B cell (primary cell): ENCODE measurements at regions not wholly inside any gene's neighbourhood (a gene's known extent, or its start where the extent isn't known, plus 50 kb on each side); places are given as distances from the start of the nearest gene placed in this dataset.

Experiments used
- ATAC-seq: fragments of 200-7000 bp; cut with Tn5 transposase; one replicate; pipeline ENCODE4 v1.10.0; 2021; ENCODE audit warnings: low read depth, mild to moderate bottlenecking, moderate number of reproducible peaks, moderate library complexity
- CTCF ChIA-PET: fragments of 350-600 bp; sonication (Branson Sonifier 250); formaldehyde crosslinking; loops from one replicate; lab custom pipeline; 2021; ENCODE audit warnings: antibody characterized with exemption, inconsistent platforms; lab: Charles Lee
- POLR2A ChIA-PET: fragments of 350-600 bp; sonication (Branson Sonifier 250); formaldehyde crosslinking; loops from one replicate; lab custom pipeline; 2021; ENCODE audit warnings: antibody characterized with exemption; lab: Charles Lee
- DNase-seq: peaks from one replicate; pipeline ENCODE4 v3.0.0; 2013
- H2AFZ ChIP-seq: 2 replicates; pipeline ENCODE4 v1.6.1; 2012; ENCODE audit warnings: mild to moderate bottlenecking, low read depth, low read length; ENCODE audit not compliant: insufficient read depth, poor library complexity, severe bottlenecking
- H3K27ac ChIP-seq, 2 donors: 1 replicate in 1 of 2; 2 replicates in 1 of 2; pipeline ENCODE4 v1.5.1; 2012 to 2013; ENCODE audit warnings: low read length in 2 of 2, mild to moderate bottlenecking in 2 of 2, moderate library complexity in 1 of 2
- H3K27me3 ChIP-seq, 4 experiments: fragments of 200-600 bp in 1 of 4; sonication (generic) in 1 of 4; replicated peaks in 1 of 4; 1 replicate in 2 of 4; 2 replicates in 2 of 4; pipeline versions ENCODE4 v1.6.1 to v1.7.0; 2013 to 2016; ENCODE audit warnings: low read length in 3 of 4, mild to moderate bottlenecking in 2 of 4, mixed read lengths in 1 of 4, moderate library complexity in 1 of 4; ENCODE audit not compliant: insufficient read depth in 4 of 4, control insufficient read depth in 3 of 4; ENCODE audit errors: control extremely low read depth in 1 of 4
- H3K36me3 ChIP-seq, 2 experiments: replicated peaks in 1 of 2; 1 replicate in 1 of 2; 2 replicates in 1 of 2; pipeline versions ENCODE4 v1.6.1 to v1.7.1; 2013; ENCODE audit warnings: low read length in 1 of 2; ENCODE audit not compliant: insufficient read depth in 2 of 2, control insufficient read depth in 1 of 2; ENCODE audit errors: control extremely low read depth in 1 of 2, extremely low read depth in 1 of 2
- H3K4me1 ChIP-seq, 2 donors: fragments of 200-600 bp in 1 of 2; sonication (generic) in 1 of 2; 1 replicate in 1 of 2; 2 replicates in 1 of 2; pipeline versions ENCODE4 v1.5.1 to v1.6.1; 2013 to 2017; ENCODE audit warnings: low read length in 2 of 2; ENCODE audit not compliant: control insufficient read depth in 2 of 2, insufficient read depth in 2 of 2
- H3K4me2 ChIP-seq: replicated peaks from 2 replicates; pipeline ENCODE3; 2012; ENCODE audit warnings: mild to moderate bottlenecking, low read depth, low read length; ENCODE audit not compliant: poor library complexity, severe bottlenecking
- H3K4me3 ChIP-seq, 5 experiments: fragments of 200-600 bp in 1 of 5; sonication (generic) in 1 of 5; 1 replicate in 3 of 5; 2 replicates in 2 of 5; pipeline versions ENCODE4 v1.5.1 to v1.7.0; 2011 to 2016; ENCODE audit warnings: low read length in 4 of 5, mild to moderate bottlenecking in 4 of 5, low read depth in 2 of 5, control low read depth in 1 of 5, moderate library complexity in 1 of 5; ENCODE audit not compliant: insufficient read depth in 1 of 5; ENCODE audit errors: control extremely low read depth in 1 of 5, extremely low read depth in 1 of 5
- H3K79me2 ChIP-seq: fragments of 200-600 bp; sonication (generic); one replicate; pipeline ENCODE4 v1.6.0; 2016; ENCODE audit warnings: low read length; ENCODE audit not compliant: control insufficient read depth, insufficient read depth
- H3K9ac ChIP-seq: fragments of 200-600 bp; sonication (generic); 2 replicates; pipeline ENCODE4 v1.6.1; 2017; ENCODE audit warnings: mild to moderate bottlenecking, low read length, moderate library complexity
- H3K9me3 ChIP-seq, 3 donors: one replicate each; pipeline versions ENCODE4 v1.6.1 to v1.7.1; 2013; ENCODE audit warnings: low read length in 2 of 3; ENCODE audit not compliant: control insufficient read depth in 2 of 3, insufficient read depth in 1 of 3; ENCODE audit errors: control extremely low read depth in 1 of 3
- H4K20me1 ChIP-seq: 2 replicates; pipeline ENCODE4 v1.6.0; 2012; ENCODE audit warnings: mild to moderate bottlenecking, low read length; ENCODE audit not compliant: insufficient read depth, control insufficient read depth, poor library complexity, severe bottlenecking
- H3K27ac Mint-ChIP-seq: one replicate; pipeline ENCODE4 v1.8.0; 2021; ENCODE audit warnings: mixed read lengths
- H3K27me3 Mint-ChIP-seq: one replicate; pipeline ENCODE4 v1.8.0; 2021; ENCODE audit warnings: mixed read lengths
- H3K4me1 Mint-ChIP-seq: one replicate; pipeline ENCODE4 v1.8.0; 2021; ENCODE audit warnings: mixed read lengths
- H3K4me3 Mint-ChIP-seq: one replicate; pipeline ENCODE4 v1.8.0; 2021; ENCODE audit warnings: mixed read lengths
- H3K9me3 Mint-ChIP-seq: one replicate; pipeline ENCODE4 v1.8.0; 2022; ENCODE audit warnings: mixed read lengths; ENCODE audit not compliant: insufficient read depth
- CTCF ChIP-seq: fragments of 200-600 bp; IDR thresholded peaks from one replicate; pipeline ENCODE4 v1.8.0; 2022; ENCODE audit warnings: antibody characterized with exemption, mild to moderate bottlenecking
- EZH2 ChIP-seq: IDR thresholded peaks from 2 replicates; pipeline ENCODE4 v1.6.1; 2012; ENCODE audit warnings: borderline replicate concordance, low read depth, mild to moderate bottlenecking, moderate library complexity, low read length; ENCODE audit not compliant: insufficient read depth, poor library complexity, severe bottlenecking
- WGBS: methylation state at CpG from one replicate; pipeline ENCODE4 v1.1.5; 2013; ENCODE audit warnings: missing lambda C conversion rate; ENCODE audit not compliant: insufficient coverage; 5-methylcytosine and 5-hydroxymethylcytosine counted together
- intact Hi-C: fragments of 100-400 bp; cut with micrococcal nuclease; formaldehyde crosslinking; loops from one replicate; pipeline ENCODE4 v1.10.0; 2022

- Histone ChIP-seq H3K27me3 (no peaks in the 10 kb centered on the region), H3K79me2 (no peaks in the 10 kb centered on the region), H4K20me1 (no peaks in the 10 kb centered on the region), H3K4me1 (no peaks in the 10 kb centered on the region), H3K4me3 (no peak overlapping the region), H3K36me3 (no peaks in the 10 kb centered on the region), H3K9ac (no peak overlapping the region), H3K27ac (no peak overlapping the region), H3K9me3 (peaks cover 0 to 21% (median 0%) of the 10 kb centered on the region in 3 donors), H3K4me2 (no peak overlapping the region), H2AFZ (no peak overlapping the region)
- H3K27ac Mint-ChIP-seq, result no peak overlapping the region
- TF ChIP-seq EZH2 (no peak), CTCF (no peak)
- no peak for ATAC-seq
- H3K27me3 Mint-ChIP-seq, result no peaks in the 10 kb centered on the region
- peaks cover 2% of the 10 kb centered on the region for H3K9me3 Mint-ChIP-seq
- CTCF ChIA-PET, result no interaction called here
- POLR2A ChIA-PET, result no interaction called here
- H3K4me3 Mint-ChIP-seq, result no peak overlapping the region
- intact Hi-C loops, result no loop called here
- no peaks in the 10 kb centered on the region for H3K4me1 Mint-ChIP-seq
- 97% methylated on average over 48 of the region's 49 CpGs for WGBS
- no peak for DNase-seq
Measured at GRCh38 chr15:94855409-94856266, 624.3 kb downstream of the MCTP2 start.

- CTCF ChIA-PET, result no interaction called here
- no peaks in the 10 kb centered on the region for H3K79me2 ChIP-seq
- H2AFZ ChIP-seq, result no peak overlapping the region
- no peaks in the 10 kb centered on the region for H3K27me3 ChIP-seq
- Mint-ChIP-seq H3K27me3 (no peaks in the 10 kb centered on the region), H3K9me3 (no peaks in the 10 kb centered on the region), H3K4me3 (no peak overlapping the region), H3K27ac (no peak overlapping the region), H3K4me1 (no peaks in the 10 kb centered on the region)
- peaks cover 0 to 21% (median 0%) of the 10 kb centered on the region in 3 donors for H3K9me3 ChIP-seq
- intact Hi-C loops, result no loop called here
- H3K36me3 ChIP-seq, result no peaks in the 10 kb centered on the region
- H4K20me1 ChIP-seq, result no peaks in the 10 kb centered on the region
- 93% methylated on average over 50 of the region's 50 CpGs for WGBS
- POLR2A ChIA-PET, result no interaction called here
- DNase-seq (no peak), ATAC-seq (no peak)
- TF ChIP-seq EZH2 (no peak), CTCF (no peak)
- no peak overlapping the region for H3K4me3 ChIP-seq
- no peak overlapping the region for H3K9ac ChIP-seq
- H3K27ac ChIP-seq, result no peak overlapping the region
- no peak overlapping the region for H3K4me2 ChIP-seq
- H3K4me1 ChIP-seq, result no peaks in the 10 kb centered on the region
Measured at GRCh38 chr15:94856267-94856854, 625.0 kb downstream of the MCTP2 start.
